ENCODE measurements at regions not wholly inside any gene's neighbourhood (a gene's known extent, or its start where the extent isn't known, plus 50 kb on each side); places are given as distances from the start of the nearest gene placed in this dataset.

- TF ChIP-seq, protein P1, sequence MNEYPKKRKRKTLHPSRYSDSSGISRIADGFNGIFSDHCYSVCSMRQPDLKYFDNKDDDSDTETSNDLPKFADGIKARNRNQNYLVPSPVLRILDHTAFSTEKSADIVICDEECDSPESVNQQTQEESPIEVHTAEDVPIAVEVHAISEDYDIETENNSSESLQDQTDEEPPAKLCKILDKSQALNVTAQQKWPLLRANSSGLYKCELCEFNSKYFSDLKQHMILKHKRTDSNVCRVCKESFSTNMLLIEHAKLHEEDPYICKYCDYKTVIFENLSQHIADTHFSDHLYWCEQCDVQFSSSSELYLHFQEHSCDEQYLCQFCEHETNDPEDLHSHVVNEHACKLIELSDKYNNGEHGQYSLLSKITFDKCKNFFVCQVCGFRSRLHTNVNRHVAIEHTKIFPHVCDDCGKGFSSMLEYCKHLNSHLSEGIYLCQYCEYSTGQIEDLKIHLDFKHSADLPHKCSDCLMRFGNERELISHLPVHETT (CRISPR knock-in tag; conservative IDR thresholded peaks at IDR 0.05): no peak
- TF ChIP-seq ZNF260 (CRISPR knock-in tag; IDR thresholded peaks at IDR 0.05; ENCODE audit: borderline replicate concordance, low read depth): no peak
Observed at GRCh38 chr2:228700638-228701037, 519.2 kb upstream of the SPHKAP start.

All from HepG2 (cell line).